K562 (cell line): ENCODE measurements at regions not wholly inside any gene's neighbourhood (a gene's known extent, or its start where the extent isn't known, plus 50 kb on each side); places are given as distances from the start of the nearest gene placed in this dataset.

Source experiments
- ATAC-seq: fragments of 200-7000 bp; cut with Tn5 transposase; 3 replicates; pipeline ENCODE4 v1.9.1; 2020; ENCODE audit warnings: moderate library complexity
- BruUV-seq: library from RNA; stranded (reverse); fragments of 400-500 nt; replicated peaks from 2 replicates; lab custom pipeline; 2021; lab: Mats Ljungman, UMichigan
- CTCF ChIA-PET: fragments of 300-600 bp; formaldehyde crosslinking; extraction: SDS; loops from one replicate; lab custom pipeline; 2021; ENCODE audit warnings: low intra/inter-chr PET ratio; lab: Yijun Ruan, JAX
- POLR2A ChIA-PET: fragments of 300-600, 350-650 bp; sonication (Branson Sonifier 250); formaldehyde crosslinking; extraction: SDS; loops from one replicate; lab custom pipeline; 2021; ENCODE audit warnings: antibody characterized with exemption, inconsistent platforms; lab: Yijun Ruan, JAX
- DNase-seq, 4 experiments: peaks; one replicate each; pipeline versions ENCODE4 v3.0.0 to v3.0.0-alpha.2; 2011 to 2018; ENCODE audit warnings: low spot score in 3 of 4, mixed read lengths in 3 of 4; ENCODE audit errors: extremely low read depth in 1 of 4
- FAIRE-seq: peaks from 2 replicates; lab custom pipeline; 2011; peaks lifted over from hg19 to GRCh38; lab: Jason Lieb, UNC
- H2AFZ ChIP-seq: 2 replicates; pipeline ENCODE4 v1.6.0; 2011; ENCODE audit warnings: low read depth, low read length, control low read depth, inconsistent platforms
- H3K27ac ChIP-seq: fragments of 200-600 bp; 3 replicates; pipeline ENCODE4 v1.8.0; 2011; ENCODE audit warnings: low read depth, mild to moderate bottlenecking, control low read depth, inconsistent platforms, low read length, moderate library complexity, mixed read lengths; ENCODE audit errors: extremely low read depth
- H3K27me3 ChIP-seq, 2 experiments: fragments of 300-600 bp in 1 of 2; 2 replicates in 1 of 2; 3 replicates in 1 of 2; pipeline versions ENCODE4 v1.6.0 to v1.8.0; 2011; ENCODE audit warnings: inconsistent platforms in 2 of 2, low read length in 2 of 2, mild to moderate bottlenecking in 1 of 2, mixed read lengths in 1 of 2, moderate library complexity in 1 of 2; ENCODE audit not compliant: control insufficient read depth in 2 of 2, insufficient read depth in 2 of 2
- H3K36me3 ChIP-seq: fragments of 300-600 bp; 3 replicates; pipeline ENCODE4 v1.8.0; 2011; ENCODE audit warnings: mild to moderate bottlenecking, low read length, inconsistent platforms; ENCODE audit not compliant: control insufficient read depth, insufficient read depth
- H3K4me1 ChIP-seq, 2 experiments: fragments of 200-600 bp in 1 of 2; replicated peaks in 1 of 2; 2 replicates in 1 of 2; 3 replicates in 1 of 2; pipeline versions ENCODE4 v1.5.1 to v1.8.0; 2011; ENCODE audit warnings: inconsistent platforms in 2 of 2, low read length in 2 of 2, mild to moderate bottlenecking in 1 of 2, mixed read lengths in 1 of 2, moderate library complexity in 1 of 2; ENCODE audit not compliant: control insufficient read depth in 2 of 2, insufficient read depth in 2 of 2
- H3K4me2 ChIP-seq: 2 replicates; pipeline ENCODE4 v1.6.1; 2011; ENCODE audit warnings: low read length, control low read depth, inconsistent platforms, mixed read lengths; ENCODE audit not compliant: insufficient read depth
- H3K4me3 ChIP-seq: fragments of 200-600 bp; sonication (generic), shearing (Covaris generic); 2 replicates; pipeline ENCODE4 v1.5.1; 2016; ENCODE audit warnings: control low read depth, inconsistent platforms
- H3K79me2 ChIP-seq: fragments of 200-600 bp; 3 replicates; pipeline ENCODE4 v1.8.0; 2011; ENCODE audit warnings: low read length, inconsistent platforms; ENCODE audit not compliant: control insufficient read depth, insufficient read depth
- H3K9ac ChIP-seq, 2 experiments: 2 replicates each; pipeline versions ENCODE4 v1.6.0 to v1.6.1; 2011; ENCODE audit warnings: low read depth in 2 of 2, low read length in 2 of 2, control low read depth in 1 of 2, inconsistent platforms in 1 of 2, mild to moderate bottlenecking in 1 of 2, mixed read lengths in 1 of 2; ENCODE audit not compliant: insufficient read depth in 1 of 2
- H3K9me1 ChIP-seq: one replicate; pipeline ENCODE4 v1.6.0; 2011; ENCODE audit warnings: inconsistent platforms, mild to moderate bottlenecking, low read length, moderate library complexity; ENCODE audit not compliant: control insufficient read depth, insufficient read depth
- H3K9me3 ChIP-seq: replicated peaks from 2 replicates; pipeline ENCODE4 v1.5.1; 2011; ENCODE audit warnings: low read depth, low read length, inconsistent platforms; ENCODE audit not compliant: control insufficient read depth, insufficient read depth
- H4K20me1 ChIP-seq: replicated peaks from 2 replicates; pipeline ENCODE4 v1.6.1; 2011; ENCODE audit warnings: low read length, inconsistent platforms, mixed read lengths; ENCODE audit not compliant: control insufficient read depth, insufficient read depth
- BRCA1 ChIP-seq, 2 experiments: fragments of 450-650 bp in 1 of 2; sonication (generic) in 1 of 2; formaldehyde crosslinking in 1 of 2; IDR thresholded peaks; 2 replicates each; pipeline versions ENCODE4 v1.5.0 to v1.6.1; 2017 to 2020; ENCODE audit warnings: mild to moderate bottlenecking in 1 of 2, missing genetic modification reagents in 1 of 2
- BRD4 ChIP-seq: fragments of 200-600 bp; sonication (generic); IDR thresholded peaks from 2 replicates; pipeline ENCODE4 v1.6.1; 2017; ENCODE audit warnings: inconsistent platforms
- CBX8 ChIP-seq: fragments of 200-600 bp; sonication (generic); IDR thresholded peaks from 2 replicates; pipeline ENCODE4 v1.6.1; 2012; ENCODE audit warnings: borderline replicate concordance, mixed run types, low read depth, mild to moderate bottlenecking, moderate library complexity, mixed read lengths, low read length, control low read depth, inconsistent platforms; ENCODE audit not compliant: poor library complexity, severe bottlenecking; ENCODE audit errors: extremely low read depth
- COPS2 ChIP-seq: fragments of 450-650 bp; conservative IDR thresholded peaks from 2 replicates; pipeline ENCODE4 v1.6.1; 2016; ENCODE audit warnings: mild to moderate bottlenecking, moderate library complexity
- CTBP1 ChIP-seq: fragments of 450-650 bp; IDR thresholded peaks from 2 replicates; pipeline ENCODE4 v1.6.1; 2016; ENCODE audit warnings: borderline replicate concordance
- ELF4 ChIP-seq: fragments of 450-650 bp; formaldehyde crosslinking; IDR thresholded peaks from 2 replicates; pipeline ENCODE4 v1.4.0; 2022; ENCODE audit warnings: missing genetic modification characterization
- ETV6 ChIP-seq, 3 experiments: fragments of 150-350 bp in 1 of 3; sonication (generic) in 1 of 3; formaldehyde crosslinking in 1 of 3; IDR thresholded peaks; 2 replicates each; pipeline versions ENCODE4 v1.6.1 to v1.8.0; 2014 to 2022; ENCODE audit warnings: borderline replicate concordance in 2 of 3, low read depth in 2 of 3, antibody characterized with exemption in 1 of 3, low read length in 1 of 3, mild to moderate bottlenecking in 1 of 3, missing genetic modification reagents in 1 of 3
- KLF10 ChIP-seq: fragments of 250-450 bp; sonication (Bioruptor Pico); IDR thresholded peaks from 2 replicates; pipeline ENCODE4 v1.6.1; 2021; ENCODE audit warnings: matching md5 sums
- NCOA2 ChIP-seq, 2 experiments: fragments of 450-650 bp; IDR thresholded peaks; 2 replicates each; pipeline ENCODE4 v1.6.1; 2018; ENCODE audit warnings: mild to moderate bottlenecking in 2 of 2, moderate library complexity in 1 of 2; ENCODE audit not compliant: partially characterized antibody in 2 of 2
- PPARD ChIP-seq: fragments of 250-450 bp; sonication (Bioruptor Pico); IDR thresholded peaks from 2 replicates; pipeline ENCODE4 v1.8.0; 2022; ENCODE audit warnings: inconsistent platforms, mild to moderate bottlenecking, moderate library complexity
- PYGO2 ChIP-seq: fragments of 450-650 bp; IDR thresholded peaks from 2 replicates; pipeline ENCODE4 v1.6.1; 2016; ENCODE audit warnings: mild to moderate bottlenecking, missing genetic modification characterization, moderate library complexity, missing compliant biosample characterization
- RFX5 ChIP-seq: IDR thresholded peaks from 2 replicates; pipeline ENCODE4 v1.6.1; 2011; ENCODE audit warnings: low read depth, mild to moderate bottlenecking, improper control_type of control experiment, low read length
- ZC3H8 ChIP-seq: fragments of 450-650 bp; IDR thresholded peaks from 2 replicates; pipeline ENCODE4 v1.6.1; 2017
- ZSCAN29 ChIP-seq: fragments of 450-650 bp; IDR thresholded peaks from 2 replicates; pipeline ENCODE4 v1.6.1; 2017
- WGBS: fragments of 100-300 bp; shearing (Covaris generic); methylation state at CpG from one replicate; pipeline ENCODE4 v1.1.6; 2016; ENCODE audit warnings: low coverage, mixed read lengths; ENCODE audit not compliant: insufficient coverage; ENCODE audit errors: missing lambda C conversion rate; 5-methylcytosine and 5-hydroxymethylcytosine counted together
- in situ Hi-C: fragments of 300-500 bp; cut with MboI; formaldehyde crosslinking; loops from 4 replicates; pipeline ENCODE4 v1.15.0; 2018; ENCODE audit warnings: inconsistent platforms, mixed read lengths
- intact Hi-C: fragments of 100-400 bp; cut with micrococcal nuclease; formaldehyde crosslinking; loops from 2 replicates; pipeline ENCODE4 v1.14.2; 2022
- TF ChIP-seq, protein P1 (sequence below): sonication (generic); formaldehyde crosslinking; IDR thresholded peaks from 2 replicates; pipeline ENCODE4 v1.4.0; 2020; ENCODE audit warnings: mild to moderate bottlenecking, missing genetic modification reagents

DNA sequence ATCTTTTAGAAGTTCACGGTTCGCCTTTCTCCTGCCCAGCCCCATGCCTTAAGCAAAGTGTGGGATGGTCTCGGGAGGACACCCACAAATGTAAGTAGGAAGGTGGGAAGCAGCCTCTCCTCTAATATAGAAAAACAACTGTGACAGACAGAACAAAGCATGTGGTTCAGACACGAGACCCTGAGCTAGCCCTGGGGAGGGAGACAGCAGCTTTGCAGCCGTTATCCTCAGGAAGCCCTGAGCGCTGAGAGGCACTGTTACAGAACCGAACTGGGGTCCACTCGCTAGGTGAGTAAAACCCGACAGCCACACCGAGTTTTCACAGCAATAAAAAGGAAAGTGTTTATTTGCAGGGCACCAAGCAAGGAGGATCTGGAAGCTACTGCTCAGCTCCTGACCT, 210.6 kb downstream of the UQCRFS1 start:
- intact Hi-C loops (no loop called here), in situ Hi-C loops (no loop called here)
- peaks cover 4 to 11% of the 10 kb centered on the region in 2 experiments; a peak in 4 of 5 replicates for H3K27me3 ChIP-seq
- POLR2A ChIA-PET = interaction anchor here (0.5 to 1.5 kb wide), 5 partner anchors 10 to 942 kb away, joined by 3 to 4 read pairs (median 3); no protein-coding TSS in a partner anchor
- FAIRE-seq = no peak
- H3K27ac ChIP-seq = no peak overlapping the region
- H3K4me3 ChIP-seq = no peak overlapping the region
- H3K9ac ChIP-seq = no peak overlapping the region
- ATAC-seq = no peak
- H3K4me1 ChIP-seq = no peaks in the 10 kb centered on the region
- BruUV-seq = no TSS peak
- no peak for TF ChIP-seq CTBP1
- no peak for TF ChIP-seq RFX5
- TF ChIP-seq COPS2 = no peak
- TF ChIP-seq CBX8 = no peak
- TF ChIP-seq, protein P1, sequence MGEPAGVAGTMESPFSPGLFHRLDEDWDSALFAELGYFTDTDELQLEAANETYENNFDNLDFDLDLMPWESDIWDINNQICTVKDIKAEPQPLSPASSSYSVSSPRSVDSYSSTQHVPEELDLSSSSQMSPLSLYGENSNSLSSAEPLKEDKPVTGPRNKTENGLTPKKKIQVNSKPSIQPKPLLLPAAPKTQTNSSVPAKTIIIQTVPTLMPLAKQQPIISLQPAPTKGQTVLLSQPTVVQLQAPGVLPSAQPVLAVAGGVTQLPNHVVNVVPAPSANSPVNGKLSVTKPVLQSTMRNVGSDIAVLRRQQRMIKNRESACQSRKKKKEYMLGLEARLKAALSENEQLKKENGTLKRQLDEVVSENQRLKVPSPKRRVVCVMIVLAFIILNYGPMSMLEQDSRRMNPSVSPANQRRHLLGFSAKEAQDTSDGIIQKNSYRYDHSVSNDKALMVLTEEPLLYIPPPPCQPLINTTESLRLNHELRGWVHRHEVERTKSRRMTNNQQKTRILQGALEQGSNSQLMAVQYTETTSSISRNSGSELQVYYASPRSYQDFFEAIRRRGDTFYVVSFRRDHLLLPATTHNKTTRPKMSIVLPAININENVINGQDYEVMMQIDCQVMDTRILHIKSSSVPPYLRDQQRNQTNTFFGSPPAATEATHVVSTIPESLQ = no peak
- no peak for TF ChIP-seq PPARD (CRISPR knock-in tag)
- TF ChIP-seq NCOA2 (IDR thresholded peaks at IDR 0.05; ENCODE audit: partially characterized antibody in 2 of 2) = no peak
- no peak for TF ChIP-seq ZSCAN29
- TF ChIP-seq BRD4 = no peak
- TF ChIP-seq BRCA1 (IDR thresholded peaks at IDR 0.05) = no peak
- no peak for TF ChIP-seq BRCA1 (CRISPR knock-in tag; IDR thresholded peaks at IDR 0.05)
- TF ChIP-seq KLF10 (CRISPR knock-in tag) = no peak
- no peak for TF ChIP-seq ZC3H8
- no peak for TF ChIP-seq PYGO2 (tag)
- TF ChIP-seq ETV6 (IDR thresholded peaks at IDR 0.05; ENCODE audit: borderline replicate concordance in 1 of 2, low read depth in 2 of 2, low read length in 1 of 2) = no peak
- no peak for TF ChIP-seq ETV6 (CRISPR knock-in tag; IDR thresholded peaks at IDR 0.05; ENCODE audit: borderline replicate concordance)
- no peak for TF ChIP-seq ELF4 (CRISPR knock-in tag)
- no peak for DNase-seq
- CTCF ChIA-PET = no interaction called here
- H3K9me1 ChIP-seq = no peaks in the 10 kb centered on the region
- no peaks in the 10 kb centered on the region for H3K36me3 ChIP-seq
- H3K4me2 ChIP-seq = no peak overlapping the region
- H3K79me2 ChIP-seq = no peaks in the 10 kb centered on the region
- WGBS = under 1% methylated on average over 10 of the region's 10 CpGs
- H3K9me3 ChIP-seq = no peaks in the 10 kb centered on the region
- no peak overlapping the region for H2AFZ ChIP-seq
- no peaks in the 10 kb centered on the region for H4K20me1 ChIP-seq
